Central memory CD8-positive, alpha-beta T cell (primary cell): ENCODE measurements at regions not wholly inside any gene's neighbourhood (a gene's known extent, or its start where the extent isn't known, plus 50 kb on each side); places are given as distances from the start of the nearest gene placed in this dataset.
"Not testable (repeated sequence)": the region's sequence is repeated elsewhere in the genome, so short reads cannot be mapped to it uniquely, and the experiment has no call there.

ENCODE experiments used
- ATAC-seq: fragments of 150-1000 bp; cut with Tn5 transposase; replicated peaks from 2 replicates; pipeline ENCODE4 v1.10.0; 2022; ENCODE audit warnings: mild to moderate bottlenecking, moderate FRiP score, moderate number of reproducible peaks; ENCODE audit not compliant: poor library complexity, severe bottlenecking; ENCODE audit errors: extremely low read depth
- DNase-seq, 2 donors: peaks; one replicate each; pipeline ENCODE4 v3.0.0; 2021; ENCODE audit warnings: low spot score in 2 of 2
- H3K27ac Mint-ChIP-seq: one replicate; pipeline ENCODE4 v1.8.0; 2022; ENCODE audit warnings: low read depth, mild to moderate bottlenecking, moderate library complexity, mixed read lengths
- H3K27me3 Mint-ChIP-seq: one replicate; pipeline ENCODE4 v1.8.0; 2022; ENCODE audit warnings: mixed read lengths
- H3K36me3 Mint-ChIP-seq: one replicate; pipeline ENCODE4 v1.8.0; 2022; ENCODE audit warnings: mild to moderate bottlenecking, moderate library complexity, mixed read lengths; ENCODE audit not compliant: insufficient read depth
- H3K4me1 Mint-ChIP-seq: one replicate; pipeline ENCODE4 v1.8.0; 2022; ENCODE audit warnings: mixed read lengths
- H3K4me3 Mint-ChIP-seq: one replicate; pipeline ENCODE4 v1.8.0; 2022; ENCODE audit warnings: mild to moderate bottlenecking, moderate library complexity, mixed read lengths
- H3K9me3 Mint-ChIP-seq: one replicate; pipeline ENCODE4 v1.8.0; 2022; ENCODE audit warnings: mixed read lengths

DNA sequence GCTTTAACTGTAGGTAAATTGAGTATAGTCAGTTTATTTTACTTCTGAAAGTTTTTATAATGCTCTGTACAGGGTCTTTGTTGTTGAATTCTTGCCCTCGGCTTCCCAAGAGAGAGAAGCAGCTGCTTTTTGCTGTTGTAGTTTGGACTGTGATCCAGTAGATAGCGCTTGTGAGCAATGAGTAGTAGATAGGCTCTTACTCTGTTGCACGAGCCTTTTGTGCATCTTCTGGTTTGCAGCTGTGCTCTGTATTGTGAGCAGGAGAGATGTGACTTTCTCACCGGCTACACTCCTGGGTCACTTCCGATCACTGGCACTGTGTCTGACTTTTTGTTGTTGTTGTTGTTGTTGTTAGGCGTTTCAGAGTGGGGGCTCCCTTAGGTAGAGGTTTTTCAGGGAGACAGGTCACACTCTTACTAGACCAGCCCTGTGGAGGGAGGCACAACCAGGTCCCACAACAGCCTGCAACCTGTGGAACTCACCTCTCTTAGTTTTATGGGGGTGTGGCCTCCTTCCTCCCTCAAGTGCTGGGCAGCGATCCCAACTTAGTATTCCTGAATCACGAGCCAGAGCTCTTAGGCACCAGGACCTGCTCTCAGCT, 822.1 kb upstream of the GALNTL6 start:
- no peak overlapping the region for H3K27ac Mint-ChIP-seq
- DNase-seq, result no peak
- peaks cover 13% of the 10 kb centered on the region for H3K9me3 Mint-ChIP-seq
- no peak for ATAC-seq
- H3K27me3 Mint-ChIP-seq, result no peaks in the 10 kb centered on the region
- H3K36me3 Mint-ChIP-seq, result no peaks in the 10 kb centered on the region
- no peaks in the 10 kb centered on the region for H3K4me1 Mint-ChIP-seq
- no peak overlapping the region for H3K4me3 Mint-ChIP-seq

DNA sequence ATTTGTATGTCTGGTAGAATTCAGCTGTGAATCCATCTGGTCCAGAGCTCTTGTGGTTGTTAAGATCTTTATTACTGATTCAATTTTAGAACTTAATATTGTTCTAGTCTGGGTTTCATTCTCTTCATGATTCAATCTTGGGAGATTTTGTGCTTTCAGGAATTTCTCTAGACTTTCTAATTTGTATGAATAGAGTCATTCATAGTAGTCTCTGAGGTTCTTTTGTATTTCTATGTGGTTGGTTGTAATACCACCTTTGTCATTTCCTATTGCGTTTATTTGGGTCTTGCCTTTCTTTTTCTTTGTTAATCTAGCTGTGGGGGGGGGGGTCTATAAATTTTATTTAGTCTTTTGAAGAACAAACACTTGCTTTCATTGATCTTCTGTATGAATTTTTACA, 824.8 kb upstream of the GALNTL6 start:
- no peaks in the 10 kb centered on the region for H3K4me1 Mint-ChIP-seq
- peaks cover 19% of the 10 kb centered on the region for H3K9me3 Mint-ChIP-seq
- no peak for DNase-seq
- ATAC-seq, result no peak
- H3K36me3 Mint-ChIP-seq, result no peaks in the 10 kb centered on the region
- no peak overlapping the region for H3K27ac Mint-ChIP-seq
- no peak overlapping the region for H3K4me3 Mint-ChIP-seq
- no peaks in the 10 kb centered on the region for H3K27me3 Mint-ChIP-seq

DNA sequence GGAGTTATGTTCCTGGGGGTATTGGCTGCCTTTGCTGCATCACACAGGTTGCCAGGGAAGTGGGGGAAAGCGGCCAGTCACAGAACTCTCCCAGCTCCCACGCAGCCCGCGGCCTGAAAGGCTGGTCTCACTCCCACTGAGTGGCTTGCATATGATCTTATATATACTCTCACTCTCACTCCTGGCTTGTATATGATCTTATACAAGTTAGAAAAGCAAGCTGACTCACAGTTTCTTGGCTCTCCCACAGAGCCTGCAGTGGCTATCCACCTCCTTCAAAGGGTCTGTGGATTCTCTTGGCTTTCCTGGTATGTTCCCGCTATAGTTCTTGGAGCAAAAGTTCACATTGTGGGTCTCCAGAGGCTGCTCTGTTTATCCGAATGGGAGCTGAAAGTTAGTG, 833.5 kb upstream of the GALNTL6 start:
- ATAC-seq, result no peak
- H3K9me3 Mint-ChIP-seq, result peaks cover 26% of the 10 kb centered on the region
- DNase-seq, result no peak
- no peaks in the 10 kb centered on the region for H3K4me1 Mint-ChIP-seq
- no peaks in the 10 kb centered on the region for H3K36me3 Mint-ChIP-seq
- no peaks in the 10 kb centered on the region for H3K27me3 Mint-ChIP-seq
- H3K4me3 Mint-ChIP-seq, result no peak overlapping the region
- no peak overlapping the region for H3K27ac Mint-ChIP-seq

DNA sequence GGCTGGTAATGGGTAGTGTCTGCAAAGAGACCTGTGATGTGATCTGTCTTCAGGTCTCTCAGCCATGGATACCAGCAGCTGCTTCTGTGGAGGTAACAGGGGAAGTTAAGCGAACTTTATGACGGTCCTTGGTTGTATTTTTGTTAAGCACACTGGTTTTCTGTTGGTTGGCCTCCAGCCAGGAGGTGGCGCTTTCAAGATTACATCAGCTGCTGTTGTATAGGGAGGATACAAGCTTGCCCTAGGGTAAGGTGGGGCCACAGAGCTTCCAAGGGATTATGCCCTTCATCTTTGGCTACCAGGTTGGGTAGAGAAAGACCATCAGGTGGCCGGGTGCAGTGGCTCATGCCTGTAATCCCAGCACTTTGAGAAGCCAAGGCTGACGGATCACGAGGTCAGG, 834.2 kb upstream of the GALNTL6 start:
- Mint-ChIP-seq H3K9me3 (peaks cover 21% of the 10 kb centered on the region), H3K27me3 (no peaks in the 10 kb centered on the region), H3K4me1 (no peaks in the 10 kb centered on the region), H3K36me3 (no peaks in the 10 kb centered on the region), H3K27ac (no peak overlapping the region), H3K4me3 (no peak overlapping the region)
- ATAC-seq (no peak), DNase-seq (no peak)

DNA sequence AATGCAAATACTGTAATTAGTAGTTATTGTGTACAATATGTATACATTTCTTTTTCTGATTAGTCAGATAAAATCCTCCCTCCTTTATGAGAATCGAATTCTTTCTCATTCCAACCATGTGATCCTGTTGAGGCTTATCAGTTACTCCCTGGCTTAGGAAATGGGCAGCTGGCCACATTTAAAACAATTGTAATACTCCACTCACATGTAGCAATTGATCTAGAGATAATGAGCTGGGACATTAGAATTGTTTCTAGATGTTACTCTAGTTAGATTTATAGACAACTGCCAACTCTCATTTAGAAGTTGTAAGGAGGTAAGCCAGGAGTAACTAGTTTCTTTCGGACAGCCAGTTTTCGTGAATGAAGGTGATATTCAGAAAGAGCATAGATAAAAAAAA, 859.3 kb upstream of the AADAT start:
- no peak for DNase-seq
- Mint-ChIP-seq H3K27ac (no peak overlapping the region), H3K4me1 (no peaks in the 10 kb centered on the region), H3K4me3 (no peak overlapping the region), H3K9me3 (peaks cover 24% of the 10 kb centered on the region), H3K27me3 (no peaks in the 10 kb centered on the region), H3K36me3 (no peaks in the 10 kb centered on the region)
- ATAC-seq, result no peak

DNA sequence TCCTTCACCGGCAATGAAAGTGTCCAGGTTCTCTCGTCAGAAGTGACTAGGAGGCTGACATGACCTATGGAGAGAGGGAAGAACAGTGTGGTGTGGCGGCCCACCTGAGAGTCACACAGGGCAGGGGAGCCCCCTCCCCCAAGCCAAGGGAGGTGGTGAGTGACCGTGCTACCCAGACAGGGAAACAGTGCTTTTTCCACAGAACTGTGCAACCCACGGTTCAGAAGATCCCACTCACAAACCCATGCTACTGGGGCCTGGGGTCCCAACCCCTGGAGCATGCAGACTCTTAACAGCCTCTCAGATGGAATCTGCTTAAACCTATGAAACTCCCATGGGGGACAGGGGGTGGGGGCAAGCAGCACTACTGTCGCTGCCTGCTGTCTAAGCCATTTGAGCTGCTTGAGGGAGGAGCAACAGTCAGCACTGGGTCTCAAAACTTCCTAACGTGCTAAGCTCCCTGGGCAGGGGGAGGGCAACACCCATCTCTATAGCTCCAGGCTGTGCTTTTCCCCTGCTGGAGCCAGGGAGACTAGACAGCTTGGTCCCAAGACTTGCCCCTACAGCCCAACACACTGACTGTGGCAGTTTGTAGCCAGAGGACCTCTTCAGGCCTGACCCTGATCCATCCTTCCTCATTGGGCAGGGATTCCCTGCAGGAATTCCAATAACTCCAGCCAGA, 850.4 kb upstream of the AADAT start:
- no peak for ATAC-seq
- no peaks in the 10 kb centered on the region for H3K36me3 Mint-ChIP-seq
- H3K27ac Mint-ChIP-seq, result no peak overlapping the region
- peaks cover 33% of the 10 kb centered on the region for H3K9me3 Mint-ChIP-seq
- H3K4me1 Mint-ChIP-seq, result no peaks in the 10 kb centered on the region
- H3K4me3 Mint-ChIP-seq, result no peak overlapping the region
- no peaks in the 10 kb centered on the region for H3K27me3 Mint-ChIP-seq
- no peak for DNase-seq

DNA sequence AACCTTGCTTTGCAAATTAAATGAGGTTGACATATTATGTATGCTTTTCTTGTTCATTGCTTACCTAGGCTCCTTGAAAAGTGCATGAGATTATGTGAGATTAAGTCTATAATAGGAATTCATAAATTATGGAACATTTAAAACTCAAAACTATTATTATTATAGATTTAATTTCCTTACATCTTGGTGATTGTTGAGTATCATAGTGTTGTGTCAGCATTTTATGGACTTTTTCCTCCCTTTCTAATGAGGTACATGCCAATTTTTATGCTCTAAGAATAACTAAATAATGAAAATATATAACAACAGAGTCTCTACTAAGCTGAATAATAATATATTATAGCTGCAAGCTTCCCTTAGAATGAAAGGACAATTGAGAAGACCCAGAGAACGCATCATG, 848.8 kb upstream of the AADAT start:
- ATAC-seq (no peak), DNase-seq (no peak)
- no peak overlapping the region for H3K27ac Mint-ChIP-seq
- no peak overlapping the region for H3K4me3 Mint-ChIP-seq
- peaks cover 25% of the 10 kb centered on the region for H3K9me3 Mint-ChIP-seq
- H3K4me1 Mint-ChIP-seq, result no peaks in the 10 kb centered on the region
- no peaks in the 10 kb centered on the region for H3K36me3 Mint-ChIP-seq
- no peaks in the 10 kb centered on the region for H3K27me3 Mint-ChIP-seq

DNA sequence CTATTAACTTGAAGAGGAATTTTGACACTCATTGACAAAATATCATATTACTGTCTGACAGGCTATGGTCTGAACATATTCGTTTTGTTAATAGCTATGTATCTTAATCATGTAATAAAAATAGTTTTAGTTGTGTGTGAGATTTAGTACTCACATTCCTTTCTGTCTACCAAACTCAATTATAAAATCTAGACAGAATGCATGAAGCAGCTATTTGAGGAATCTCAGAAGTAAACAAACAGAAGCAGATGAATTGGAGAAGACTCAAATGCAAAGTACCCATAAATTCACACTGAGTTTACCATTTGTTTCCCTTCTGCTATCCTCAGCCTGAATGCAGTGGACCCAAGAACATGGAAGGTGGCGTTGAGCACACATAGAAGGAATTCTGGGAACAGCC, 841.6 kb upstream of the AADAT start:
- no peak for DNase-seq
- Mint-ChIP-seq H3K27me3 (no peaks in the 10 kb centered on the region), H3K4me3 (no peak overlapping the region), H3K4me1 (no peaks in the 10 kb centered on the region), H3K27ac (no peak overlapping the region), H3K9me3 (peaks cover 15% of the 10 kb centered on the region), H3K36me3 (no peaks in the 10 kb centered on the region)
- ATAC-seq, result no peak

DNA sequence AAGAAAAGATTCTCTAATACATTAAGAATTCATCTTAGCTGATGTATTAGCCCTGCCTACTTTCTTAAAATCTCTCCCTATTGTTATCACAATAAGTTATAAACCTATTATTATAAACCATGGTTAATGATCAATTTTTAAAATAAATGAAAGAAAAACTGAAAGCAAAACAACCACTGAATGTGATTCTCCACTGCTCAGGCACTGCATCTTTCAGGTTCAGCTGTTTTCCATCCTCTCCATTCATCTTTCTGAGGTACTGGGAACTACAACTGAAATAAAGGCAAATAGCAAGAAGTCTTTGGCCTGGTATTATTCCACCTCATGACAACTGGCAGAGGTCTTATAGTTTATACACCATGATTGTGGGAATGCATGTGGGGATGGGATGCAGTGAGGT, 798.9 kb upstream of the AADAT start:
- H3K4me3 Mint-ChIP-seq, result no peak overlapping the region
- no peak overlapping the region for H3K27ac Mint-ChIP-seq
- no peaks in the 10 kb centered on the region for H3K27me3 Mint-ChIP-seq
- H3K9me3 Mint-ChIP-seq, result peaks cover 17% of the 10 kb centered on the region
- H3K4me1 Mint-ChIP-seq, result no peaks in the 10 kb centered on the region
- DNase-seq (no peak), ATAC-seq (no peak)
- H3K36me3 Mint-ChIP-seq, result no peaks in the 10 kb centered on the region

DNA sequence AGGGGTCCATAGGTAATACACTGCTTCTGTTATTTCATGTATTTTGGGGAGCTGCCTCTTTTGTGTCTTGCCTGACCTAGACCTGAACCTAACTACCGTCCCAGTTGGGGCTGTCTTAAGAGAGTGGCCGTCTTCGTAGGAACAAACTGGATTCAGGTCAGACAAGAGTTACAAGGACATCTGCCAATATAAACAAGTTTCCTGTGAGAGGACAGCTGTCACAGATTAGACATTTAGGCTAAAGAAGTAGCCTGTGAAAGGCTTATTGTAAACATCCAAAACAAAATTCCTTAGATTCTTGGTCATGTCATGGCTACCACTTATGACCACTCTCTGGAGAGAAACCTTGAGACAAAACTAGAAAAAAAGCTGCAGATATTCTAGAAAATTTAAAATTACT, 797.6 kb upstream of the AADAT start:
- H3K27ac Mint-ChIP-seq, result no peak overlapping the region
- H3K36me3 Mint-ChIP-seq, result no peaks in the 10 kb centered on the region
- H3K27me3 Mint-ChIP-seq, result no peaks in the 10 kb centered on the region
- no peak overlapping the region for H3K4me3 Mint-ChIP-seq
- ATAC-seq, result no peak
- H3K9me3 Mint-ChIP-seq, result peaks cover 18% of the 10 kb centered on the region
- no peak for DNase-seq
- no peaks in the 10 kb centered on the region for H3K4me1 Mint-ChIP-seq

DNA sequence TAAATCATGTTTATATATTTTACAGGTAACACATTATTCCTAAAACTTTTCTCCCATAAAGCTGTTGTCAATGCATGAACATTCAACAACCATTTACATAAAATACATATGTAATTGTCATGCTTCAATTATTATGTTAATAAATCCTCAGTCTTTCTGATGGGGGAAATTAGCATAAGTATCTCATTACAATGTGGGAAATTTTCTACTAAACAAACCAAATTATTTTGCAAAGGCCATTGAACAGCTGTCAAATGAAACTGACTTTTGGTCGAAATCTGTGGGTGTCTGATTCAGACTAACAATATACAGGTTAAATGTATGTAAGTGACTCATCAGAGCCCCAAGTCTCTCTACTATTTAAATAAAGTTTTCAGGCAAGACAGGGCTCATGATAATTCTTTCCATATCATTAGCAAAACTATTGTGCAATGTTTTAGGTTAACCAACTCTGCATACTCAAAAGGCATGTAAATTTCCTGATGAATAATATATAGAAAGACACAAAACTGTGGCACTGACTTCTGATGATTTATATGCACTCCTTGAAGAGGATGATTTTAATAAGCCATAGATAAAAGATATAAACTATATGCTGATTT, 795.3 kb upstream of the AADAT start:
- H3K27ac Mint-ChIP-seq, result no peak overlapping the region
- no peak overlapping the region for H3K4me3 Mint-ChIP-seq
- peaks cover 24% of the 10 kb centered on the region for H3K9me3 Mint-ChIP-seq
- ATAC-seq, result no peak
- no peaks in the 10 kb centered on the region for H3K27me3 Mint-ChIP-seq
- no peaks in the 10 kb centered on the region for H3K4me1 Mint-ChIP-seq
- DNase-seq, result no peak
- no peaks in the 10 kb centered on the region for H3K36me3 Mint-ChIP-seq

DNA sequence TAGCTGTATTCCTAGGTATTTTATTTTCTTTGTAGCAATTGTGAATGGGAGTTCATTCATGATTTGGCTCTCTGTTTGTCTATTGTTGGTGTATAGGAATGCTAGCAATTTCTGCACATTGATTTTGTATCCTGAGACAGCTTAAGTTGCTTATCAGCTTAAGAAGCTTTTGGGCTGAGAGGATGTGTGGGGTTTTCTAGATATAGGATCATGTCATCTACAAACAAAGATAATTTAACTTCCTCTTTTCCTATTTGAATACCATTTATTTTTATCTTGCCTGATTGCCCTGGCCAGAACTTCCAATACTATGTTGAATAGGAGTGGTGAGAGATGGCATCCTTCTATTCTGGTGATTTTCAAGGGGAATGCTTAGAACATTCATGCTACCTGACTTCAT, 791.9 kb upstream of the AADAT start:
- not testable (repeated sequence) for H3K27ac Mint-ChIP-seq, H3K4me3 Mint-ChIP-seq, H3K27me3 Mint-ChIP-seq, DNase-seq, H3K36me3 Mint-ChIP-seq, H3K4me1 Mint-ChIP-seq, ATAC-seq
- H3K9me3 Mint-ChIP-seq, result peaks cover 18% of the 10 kb centered on the region

DNA sequence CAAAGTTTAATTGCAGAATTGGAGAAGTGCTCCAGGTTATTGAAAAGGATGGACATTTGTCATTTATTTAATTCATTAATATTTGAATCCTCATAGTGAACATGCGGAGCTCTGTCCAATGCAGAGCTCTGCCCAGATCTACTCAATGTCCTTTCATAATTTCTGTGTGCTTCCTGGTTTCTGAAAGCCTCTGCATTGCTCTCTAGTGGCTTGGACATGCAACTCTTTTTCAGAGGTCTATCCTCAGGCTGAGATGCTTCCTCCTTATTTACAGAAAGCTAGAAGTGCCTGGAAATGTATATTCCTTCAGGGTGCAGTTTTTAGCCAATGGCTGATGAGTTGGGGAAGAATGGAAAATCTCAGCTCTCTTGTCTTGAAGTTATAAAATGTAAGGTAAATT, 786.1 kb upstream of the AADAT start:
- Mint-ChIP-seq H3K27me3 (no peaks in the 10 kb centered on the region), H3K27ac (no peak overlapping the region), H3K4me1 (no peaks in the 10 kb centered on the region), H3K9me3 (peaks cover 8% of the 10 kb centered on the region), H3K36me3 (no peaks in the 10 kb centered on the region), H3K4me3 (no peak overlapping the region)
- DNase-seq (no peak), ATAC-seq (no peak)
